Keratinocyte (primary cell): ENCODE measurements at regions not wholly inside any gene's neighbourhood (a gene's known extent, or its start where the extent isn't known, plus 50 kb on each side); places are given as distances from the start of the nearest gene placed in this dataset.

ENCODE experiments used
- DNase-seq: peaks from one replicate; pipeline ENCODE4 v3.0.0-alpha.2; 2011; ENCODE audit warnings: low read depth, missing footprints, low spot score
- FAIRE-seq: peaks from 2 replicates; lab custom pipeline; 2011; peaks lifted over from hg19 to GRCh38; lab: Jason Lieb, UNC
- H2AFZ ChIP-seq: 2 replicates; pipeline ENCODE4 v1.6.0; 2012; ENCODE audit warnings: low read length, control low read depth, inconsistent platforms; ENCODE audit not compliant: control insufficient read depth
- H3K27ac ChIP-seq: 2 replicates; pipeline ENCODE4 v1.5.1; 2011; ENCODE audit warnings: low read length; ENCODE audit not compliant: control insufficient read depth, insufficient read depth
- H3K27me3 ChIP-seq: 3 replicates; pipeline ENCODE4 v1.6.0; 2011; ENCODE audit warnings: low read length; ENCODE audit not compliant: control insufficient read depth, insufficient read depth; ENCODE audit errors: extremely low read depth
- H3K36me3 ChIP-seq, 2 experiments: 2 replicates in 1 of 2; 3 replicates in 1 of 2; pipeline ENCODE4 v1.5.1; 2011; ENCODE audit warnings: low read length in 2 of 2, mild to moderate bottlenecking in 1 of 2; ENCODE audit not compliant: control insufficient read depth in 2 of 2, insufficient read depth in 2 of 2; ENCODE audit errors: extremely low read depth in 1 of 2
- H3K4me1 ChIP-seq: 3 replicates; pipeline ENCODE4 v1.5.1; 2011; ENCODE audit warnings: low read length; ENCODE audit not compliant: control insufficient read depth, insufficient read depth; ENCODE audit errors: extremely low read depth
- H3K4me2 ChIP-seq: 3 replicates; pipeline ENCODE4 v1.6.0; 2011; ENCODE audit warnings: low read depth, low read length; ENCODE audit not compliant: control insufficient read depth, insufficient read depth; ENCODE audit errors: extremely low read depth
- H3K4me3 ChIP-seq, 3 experiments: fragments of 200-600 bp in 1 of 3; sonication (generic) in 1 of 3; 2 replicates in 2 of 3; 3 replicates in 1 of 3; pipeline ENCODE4 v1.5.1; 2011 to 2016; ENCODE audit warnings: low read length in 3 of 3, mild to moderate bottlenecking in 3 of 3, control low read depth in 2 of 3, inconsistent platforms in 1 of 3, low read depth in 1 of 3, mixed read lengths in 1 of 3, mixed run types in 1 of 3, moderate library complexity in 1 of 3; ENCODE audit not compliant: control insufficient read depth in 2 of 3, insufficient read depth in 2 of 3; ENCODE audit errors: extremely low read depth in 1 of 3
- H3K79me2 ChIP-seq: 2 replicates; pipeline ENCODE4 v1.6.0; 2012; ENCODE audit warnings: low read length; ENCODE audit not compliant: control insufficient read depth, insufficient read depth
- H3K9ac ChIP-seq: 3 replicates; pipeline ENCODE4 v1.6.0; 2011; ENCODE audit warnings: low read length; ENCODE audit not compliant: control insufficient read depth, insufficient read depth; ENCODE audit errors: extremely low read depth
- H3K9me1 ChIP-seq: 3 replicates; pipeline ENCODE4 v1.6.0; 2011; ENCODE audit warnings: low read length; ENCODE audit not compliant: control insufficient read depth, insufficient read depth; ENCODE audit errors: extremely low read depth
- H3K9me3 ChIP-seq: 2 replicates; pipeline ENCODE4 v1.5.1; 2012; ENCODE audit warnings: low read depth, low read length; ENCODE audit not compliant: control insufficient read depth
- H4K20me1 ChIP-seq: 3 replicates; pipeline ENCODE4 v1.6.0; 2011; ENCODE audit warnings: low read length; ENCODE audit not compliant: control insufficient read depth, insufficient read depth; ENCODE audit errors: extremely low read depth
- CTCF ChIP-seq, 3 experiments: IDR thresholded peaks in 1 of 3; conservative IDR thresholded peaks in 1 of 3; optimal IDR thresholded peaks in 1 of 3; 2 replicates in 2 of 3; 3 replicates in 1 of 3; pipeline versions ENCODE3 to v1.5.1; 2011; ENCODE audit warnings: low read length in 3 of 3, mild to moderate bottlenecking in 3 of 3, moderate library complexity in 2 of 3, control low read depth in 1 of 3, inconsistent platforms in 1 of 3; ENCODE audit not compliant: insufficient read depth in 2 of 3; ENCODE audit errors: extremely low read depth in 1 of 3
- EZH2 ChIP-seq: IDR thresholded peaks from one replicate; pipeline ENCODE4 v1.6.1; 2012; ENCODE audit warnings: inconsistent platforms, mild to moderate bottlenecking, low read length, moderate library complexity
- dilution Hi-C: fragments of 300-500 bp; cut with MboI; formaldehyde crosslinking; loops from one replicate; pipeline ENCODE4 v1.7.0; 2020; ENCODE audit warnings: low sequenced_read_pairs; ENCODE audit not compliant: extremely low pct_ligation_motif_present

GRCh38 chr6:2556761-2557160, 194.0 kb downstream of the MYLK4 start:
- DNase-seq: no peak
- FAIRE-seq: no peak
- TF ChIP-seq CTCF (optimal IDR thresholded peaks at IDR 0.05 in 1 of 3, IDR thresholded peaks at IDR 0.05 in 1 of 3, conservative IDR thresholded peaks at IDR 0.05 in 1 of 3; ENCODE audit: extremely low read depth in 1 of 3, insufficient read depth in 2 of 3, low read length in 3 of 3) (no peak), EZH2 (no peak)
- Histone ChIP-seq H4K20me1 (no peaks in the 10 kb centered on the region), H3K27ac (no peak overlapping the region), H3K36me3 (no peaks in the 10 kb centered on the region), H3K4me2 (no peak overlapping the region), H3K9me3 (no peaks in the 10 kb centered on the region), H3K9me1 (no peaks in the 10 kb centered on the region), H2AFZ (no peak overlapping the region), H3K27me3 (no peaks in the 10 kb centered on the region), H3K4me3 (no peak overlapping the region), H3K4me1 (peaks cover 4% of the 10 kb centered on the region), H3K9ac (no peak overlapping the region), H3K79me2 (no peaks in the 10 kb centered on the region)
- dilution Hi-C loops: no loop called here

- DNase-seq: no peak
Measured at GRCh38 chr6:2554651-2555260, 196.0 kb downstream of the MYLK4 start.

More at GRCh38 chr6:2554651-2555260, 196.0 kb downstream of the MYLK4 start:
- Histone ChIP-seq H3K36me3 (no peaks in the 10 kb centered on the region), H3K4me3 (no peak overlapping the region), H3K27ac (no peak overlapping the region), H4K20me1 (no peaks in the 10 kb centered on the region), H3K79me2 (no peaks in the 10 kb centered on the region), H3K9ac (no peak overlapping the region), H3K9me3 (no peaks in the 10 kb centered on the region), H3K27me3 (no peaks in the 10 kb centered on the region), H3K4me1 (peaks cover 4% of the 10 kb centered on the region), H3K4me2 (peak overlapping the region; percentile 17), H2AFZ (no peak overlapping the region), H3K9me1 (no peaks in the 10 kb centered on the region)
- peak; percentile 69 for FAIRE-seq
- TF ChIP-seq EZH2: no peak
- no peak for TF ChIP-seq CTCF (optimal IDR thresholded peaks at IDR 0.05 in 1 of 3, IDR thresholded peaks at IDR 0.05 in 1 of 3, conservative IDR thresholded peaks at IDR 0.05 in 1 of 3; ENCODE audit: extremely low read depth in 1 of 3, insufficient read depth in 2 of 3, low read length in 3 of 3)
- dilution Hi-C loops: no loop called here
